GM13977 (cell line): ENCODE measurements at regions not wholly inside any gene's neighbourhood (a gene's known extent, or its start where the extent isn't known, plus 50 kb on each side); places are given as distances from the start of the nearest gene placed in this dataset.

Experiments used
- DNase-seq: peaks from one replicate; pipeline ENCODE4 v3.0.0; 2012; ENCODE audit warnings: low spot score
- CTCF ChIP-seq: IDR thresholded peaks from 2 replicates; pipeline ENCODE4 v1.5.1; 2012; ENCODE audit warnings: mild to moderate bottlenecking, control low read depth; ENCODE audit not compliant: insufficient read depth; ENCODE audit errors: extremely low read depth, missing control alignments
- in situ Hi-C: fragments of 300-500 bp; cut with MboI; formaldehyde crosslinking; loops from one replicate; pipeline ENCODE4 v1.12.0; 2022; ENCODE audit warnings: low sequenced_read_pairs, low pct_unique_long_range_greater_than_20kb, mixed read lengths, inconsistent platforms; ENCODE audit not compliant: unreplicated experiment

- DNase-seq = no peak
- TF ChIP-seq CTCF = no peak
- in situ Hi-C loops = no loop called here
Observed at GRCh38 chr4:124085561-124086180, 626.9 kb downstream of the ANKRD50 start.

- in situ Hi-C loops = no loop called here
- no peak for TF ChIP-seq CTCF
- DNase-seq = no peak
Observed at GRCh38 chr4:124090021-124090420, 622.5 kb downstream of the ANKRD50 start.

GRCh38 chr4:124092101-124092500 lies 620.4 kb downstream of the ANKRD50 start:
- TF ChIP-seq CTCF = no peak
- DNase-seq = no peak
- in situ Hi-C loops = no loop called here

- no peak for TF ChIP-seq CTCF
- in situ Hi-C loops = no loop called here
- no peak for DNase-seq
Observed at GRCh38 chr4:124092541-124092984, 620.0 kb downstream of the ANKRD50 start.

GRCh38 chr4:124095621-124096020 lies 616.9 kb downstream of the ANKRD50 start:
- in situ Hi-C loops = no loop called here
- DNase-seq = no peak
- no peak for TF ChIP-seq CTCF

- TF ChIP-seq CTCF = no peak
- DNase-seq = no peak
- in situ Hi-C loops = no loop called here
Observed at GRCh38 chr4:124096290-124096689, 616.2 kb downstream of the ANKRD50 start.
